Ishikawa (cell line): ENCODE measurements at regions not wholly inside any gene's neighbourhood (a gene's known extent, or its start where the extent isn't known, plus 50 kb on each side); places are given as distances from the start of the nearest gene placed in this dataset.

Experiments
- CEBPB ChIP-seq: IDR thresholded peaks from 2 replicates; pipeline ENCODE4 v1.6.1; 2012
- CREB1 ChIP-seq: IDR thresholded peaks from 2 replicates; pipeline ENCODE4 v1.6.1; 2012; ENCODE audit warnings: low read depth
- EGR1 ChIP-seq: IDR thresholded peaks from 2 replicates; pipeline ENCODE4 v1.6.1; 2012
- EP300 ChIP-seq: IDR thresholded peaks from 2 replicates; pipeline ENCODE4 v1.6.1; 2012; ENCODE audit warnings: borderline replicate concordance
- FOXM1 ChIP-seq: IDR thresholded peaks from 2 replicates; pipeline ENCODE4 v1.6.1; 2012; ENCODE audit warnings: low read depth, borderline replicate concordance
- NFIC ChIP-seq: IDR thresholded peaks from 2 replicates; pipeline ENCODE4 v1.6.1; 2012
- RAD21 ChIP-seq: IDR thresholded peaks from 2 replicates; pipeline ENCODE4 v1.6.1; 2012; ENCODE audit warnings: low read depth
- TAF1 ChIP-seq: IDR thresholded peaks from 2 replicates; pipeline ENCODE4 v1.6.1; 2012; ENCODE audit warnings: low read depth, mild to moderate bottlenecking
- TCF12 ChIP-seq: IDR thresholded peaks from 2 replicates; pipeline ENCODE4 v1.6.1; 2012; ENCODE audit warnings: low read depth
- TEAD4 ChIP-seq: IDR thresholded peaks from 2 replicates; pipeline ENCODE4 v1.6.1; 2012
- YY1 ChIP-seq: IDR thresholded peaks from 2 replicates; pipeline ENCODE4 v1.6.1; 2012; ENCODE audit warnings: low read depth
- ZBTB7A ChIP-seq: IDR thresholded peaks from 2 replicates; pipeline ENCODE4 v1.6.1; 2012; ENCODE audit warnings: low read depth
- TF ChIP-seq, protein P1 (sequence below): IDR thresholded peaks from 2 replicates; pipeline ENCODE4 v1.6.1; 2012; ENCODE audit warnings: low read depth, mild to moderate bottlenecking
- TF ChIP-seq, protein P2 (sequence below): IDR thresholded peaks from 2 replicates; pipeline ENCODE4 v1.6.1; 2012
- TF ChIP-seq, protein P3 (sequence below): IDR thresholded peaks from 2 replicates; pipeline ENCODE4 v1.6.1; 2012

DNA sequence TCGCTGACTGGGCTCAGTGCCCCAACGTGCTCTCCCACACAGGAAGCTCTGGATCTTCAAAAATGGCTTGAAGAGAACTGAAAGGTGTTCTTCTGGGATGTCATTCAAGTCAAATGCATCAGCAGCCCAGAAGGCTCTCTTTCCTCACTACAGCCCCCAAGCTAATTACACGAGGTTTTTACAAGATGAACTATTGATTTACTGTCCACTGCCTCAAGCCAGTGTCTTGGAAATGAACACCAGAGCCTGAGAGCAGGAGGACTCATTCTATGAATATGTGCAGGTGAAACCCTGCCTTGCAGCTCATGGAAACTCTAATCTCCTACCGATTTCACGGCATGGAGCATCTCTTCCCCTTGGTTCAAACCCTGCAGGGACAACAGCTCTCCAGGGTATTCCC lies 98.9 kb upstream of the CST7 start:
- TF ChIP-seq YY1 = no peak
- TF ChIP-seq, protein P1, sequence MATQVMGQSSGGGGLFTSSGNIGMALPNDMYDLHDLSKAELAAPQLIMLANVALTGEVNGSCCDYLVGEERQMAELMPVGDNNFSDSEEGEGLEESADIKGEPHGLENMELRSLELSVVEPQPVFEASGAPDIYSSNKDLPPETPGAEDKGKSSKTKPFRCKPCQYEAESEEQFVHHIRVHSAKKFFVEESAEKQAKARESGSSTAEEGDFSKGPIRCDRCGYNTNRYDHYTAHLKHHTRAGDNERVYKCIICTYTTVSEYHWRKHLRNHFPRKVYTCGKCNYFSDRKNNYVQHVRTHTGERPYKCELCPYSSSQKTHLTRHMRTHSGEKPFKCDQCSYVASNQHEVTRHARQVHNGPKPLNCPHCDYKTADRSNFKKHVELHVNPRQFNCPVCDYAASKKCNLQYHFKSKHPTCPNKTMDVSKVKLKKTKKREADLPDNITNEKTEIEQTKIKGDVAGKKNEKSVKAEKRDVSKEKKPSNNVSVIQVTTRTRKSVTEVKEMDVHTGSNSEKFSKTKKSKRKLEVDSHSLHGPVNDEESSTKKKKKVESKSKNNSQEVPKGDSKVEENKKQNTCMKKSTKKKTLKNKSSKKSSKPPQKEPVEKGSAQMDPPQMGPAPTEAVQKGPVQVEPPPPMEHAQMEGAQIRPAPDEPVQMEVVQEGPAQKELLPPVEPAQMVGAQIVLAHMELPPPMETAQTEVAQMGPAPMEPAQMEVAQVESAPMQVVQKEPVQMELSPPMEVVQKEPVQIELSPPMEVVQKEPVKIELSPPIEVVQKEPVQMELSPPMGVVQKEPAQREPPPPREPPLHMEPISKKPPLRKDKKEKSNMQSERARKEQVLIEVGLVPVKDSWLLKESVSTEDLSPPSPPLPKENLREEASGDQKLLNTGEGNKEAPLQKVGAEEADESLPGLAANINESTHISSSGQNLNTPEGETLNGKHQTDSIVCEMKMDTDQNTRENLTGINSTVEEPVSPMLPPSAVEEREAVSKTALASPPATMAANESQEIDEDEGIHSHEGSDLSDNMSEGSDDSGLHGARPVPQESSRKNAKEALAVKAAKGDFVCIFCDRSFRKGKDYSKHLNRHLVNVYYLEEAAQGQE = no peak
- TF ChIP-seq CREB1 = no peak
- TF ChIP-seq TEAD4 = no peak
- no peak for TF ChIP-seq TAF1
- no peak for TF ChIP-seq ZBTB7A
- TF ChIP-seq, protein P2, sequence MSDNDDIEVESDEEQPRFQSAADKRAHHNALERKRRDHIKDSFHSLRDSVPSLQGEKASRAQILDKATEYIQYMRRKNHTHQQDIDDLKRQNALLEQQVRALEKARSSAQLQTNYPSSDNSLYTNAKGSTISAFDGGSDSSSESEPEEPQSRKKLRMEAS = no peak
- no peak for TF ChIP-seq NFIC
- no peak for TF ChIP-seq CEBPB
- no peak for TF ChIP-seq FOXM1
- TF ChIP-seq TCF12 = no peak
- TF ChIP-seq EP300 = no peak

DNA sequence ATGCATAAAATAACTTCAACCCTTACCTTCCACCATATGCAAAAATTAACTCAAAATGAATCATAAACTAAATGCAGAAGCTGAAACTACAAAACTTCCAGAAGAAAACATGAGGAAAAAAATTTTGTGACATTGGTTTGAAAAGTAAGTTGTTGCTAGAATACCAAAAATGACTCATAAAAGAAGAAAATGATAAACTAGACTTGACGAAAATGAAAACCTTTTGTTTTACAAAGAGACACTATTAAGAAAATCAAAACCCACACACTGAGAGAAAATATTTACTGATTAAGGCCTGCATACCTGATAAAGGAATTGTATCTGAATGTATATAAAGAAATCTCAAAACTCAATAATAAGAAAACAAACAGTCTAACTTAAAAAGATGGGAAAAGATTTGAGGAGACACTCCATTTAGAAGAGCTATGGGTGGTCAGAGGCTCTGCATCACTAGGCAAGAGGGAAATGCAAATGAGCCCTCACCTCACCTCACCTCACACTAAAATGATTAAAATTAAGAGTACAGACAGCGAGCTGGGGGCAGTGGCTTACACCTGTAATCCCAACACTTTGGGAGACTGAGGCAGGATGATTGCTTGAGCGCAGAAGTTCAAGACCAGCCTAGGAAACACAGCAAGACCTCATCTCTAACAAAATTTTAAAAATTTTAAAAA lies 97.6 kb upstream of the CST7 start:
- TF ChIP-seq EP300 = no peak
- TF ChIP-seq TCF12 = no peak
- no peak for TF ChIP-seq TAF1
- no peak for TF ChIP-seq RAD21
- no peak for TF ChIP-seq CREB1
- no peak for TF ChIP-seq CEBPB
- TF ChIP-seq FOXM1 = no peak
- no peak for TF ChIP-seq ZBTB7A
- TF ChIP-seq YY1 = no peak
- TF ChIP-seq, protein P1 = no peak
- TF ChIP-seq, protein P3, sequence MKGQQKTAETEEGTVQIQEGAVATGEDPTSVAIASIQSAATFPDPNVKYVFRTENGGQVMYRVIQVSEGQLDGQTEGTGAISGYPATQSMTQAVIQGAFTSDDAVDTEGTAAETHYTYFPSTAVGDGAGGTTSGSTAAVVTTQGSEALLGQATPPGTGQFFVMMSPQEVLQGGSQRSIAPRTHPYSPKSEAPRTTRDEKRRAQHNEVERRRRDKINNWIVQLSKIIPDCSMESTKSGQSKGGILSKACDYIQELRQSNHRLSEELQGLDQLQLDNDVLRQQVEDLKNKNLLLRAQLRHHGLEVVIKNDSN = no peak
- TF ChIP-seq TEAD4 = no peak
- no peak for TF ChIP-seq EGR1
- no peak for TF ChIP-seq NFIC
- TF ChIP-seq, protein P2 = no peak

DNA sequence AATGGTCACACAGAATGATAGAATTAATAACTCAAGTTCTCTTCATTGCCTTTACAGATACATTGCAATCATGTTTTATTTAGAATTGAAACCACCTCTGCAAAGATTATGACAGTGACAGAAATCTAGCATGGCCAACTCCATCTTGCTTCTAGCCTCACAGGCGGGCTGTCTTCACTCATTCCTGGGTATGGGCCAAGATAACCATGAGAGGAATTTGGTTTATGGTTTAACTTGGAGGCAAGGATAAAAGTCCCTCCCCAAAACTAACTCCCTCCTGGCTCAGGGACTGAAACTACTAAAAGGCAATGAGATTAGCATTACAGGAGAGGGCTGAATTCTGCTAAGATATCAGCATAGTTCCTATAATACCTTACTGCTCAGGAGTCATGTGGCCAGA lies 95.2 kb upstream of the CST7 start:
- no peak for TF ChIP-seq FOXM1
- TF ChIP-seq EGR1 = no peak
- TF ChIP-seq RAD21 = no peak
- no peak for TF ChIP-seq EP300
- TF ChIP-seq, protein P3 = no peak
- TF ChIP-seq YY1 = no peak
- no peak for TF ChIP-seq TCF12
- no peak for TF ChIP-seq TAF1
- TF ChIP-seq CREB1 = no peak
- TF ChIP-seq, protein P1 = no peak
- no peak for TF ChIP-seq CEBPB

DNA sequence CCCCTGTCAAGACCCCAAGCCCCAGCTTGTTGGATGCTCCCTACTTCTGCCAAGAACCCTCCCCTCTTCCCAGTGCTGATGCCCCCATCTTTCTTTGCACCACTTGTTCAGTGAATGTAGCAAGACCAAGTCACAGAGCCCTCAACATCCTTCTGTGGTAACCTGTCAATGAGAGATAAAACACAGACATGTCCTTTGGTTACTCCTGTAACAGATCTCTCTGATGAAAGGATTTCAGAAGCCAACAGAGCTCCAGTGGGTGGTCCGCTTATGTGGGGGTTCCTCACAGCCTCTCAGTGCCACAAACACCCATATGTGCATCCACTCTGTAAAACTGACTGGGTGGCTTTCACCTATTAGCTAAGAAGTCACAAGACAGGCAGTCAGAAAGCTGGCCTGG lies 93.2 kb upstream of the CST7 start:
- TF ChIP-seq FOXM1 (no peak), EGR1 (no peak), ZBTB7A (no peak), EP300 (no peak), TCF12 (no peak), CREB1 (no peak), YY1 (no peak), TAF1 (no peak), TEAD4 (no peak), NFIC (no peak), CEBPB (no peak), RAD21 (no peak)
- TF ChIP-seq, protein P2 = no peak
- TF ChIP-seq, protein P3 = no peak
- TF ChIP-seq, protein P1 = no peak
